ENCODE measurements at regions not wholly inside any gene's neighbourhood (a gene's known extent, or its start where the extent isn't known, plus 50 kb on each side); places are given as distances from the start of the nearest gene placed in this dataset.

DNA sequence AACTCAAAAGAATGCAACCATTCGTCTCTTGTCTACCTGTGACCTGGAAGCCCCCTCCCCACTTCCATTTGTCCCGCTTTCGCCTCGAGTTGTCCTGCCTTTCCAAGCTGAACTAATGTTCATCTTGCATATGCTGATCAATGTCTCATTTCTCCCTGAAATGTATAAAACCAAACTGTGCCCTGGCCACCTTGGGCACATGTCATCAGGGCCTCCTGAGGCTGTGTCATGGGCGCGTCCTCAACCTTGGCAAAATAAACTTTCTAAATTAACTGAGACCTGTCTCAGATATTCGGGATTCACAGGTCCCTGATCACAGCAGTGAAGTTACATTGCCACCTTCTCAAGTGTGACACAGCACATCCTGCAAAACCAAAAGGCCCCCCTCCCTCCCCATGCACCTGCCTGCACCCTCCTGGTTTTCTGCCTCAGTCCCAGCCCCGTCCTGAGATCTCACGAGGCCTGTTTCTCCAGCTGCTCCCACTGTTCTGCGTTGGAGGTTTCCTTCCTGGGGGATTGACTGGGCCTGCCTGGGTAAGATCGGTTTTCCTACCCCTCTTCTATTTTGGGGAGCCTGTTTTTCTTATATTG is 1328.7 kb downstream of the TBC1D22A start:
- TF ChIP-seq, protein P1, sequence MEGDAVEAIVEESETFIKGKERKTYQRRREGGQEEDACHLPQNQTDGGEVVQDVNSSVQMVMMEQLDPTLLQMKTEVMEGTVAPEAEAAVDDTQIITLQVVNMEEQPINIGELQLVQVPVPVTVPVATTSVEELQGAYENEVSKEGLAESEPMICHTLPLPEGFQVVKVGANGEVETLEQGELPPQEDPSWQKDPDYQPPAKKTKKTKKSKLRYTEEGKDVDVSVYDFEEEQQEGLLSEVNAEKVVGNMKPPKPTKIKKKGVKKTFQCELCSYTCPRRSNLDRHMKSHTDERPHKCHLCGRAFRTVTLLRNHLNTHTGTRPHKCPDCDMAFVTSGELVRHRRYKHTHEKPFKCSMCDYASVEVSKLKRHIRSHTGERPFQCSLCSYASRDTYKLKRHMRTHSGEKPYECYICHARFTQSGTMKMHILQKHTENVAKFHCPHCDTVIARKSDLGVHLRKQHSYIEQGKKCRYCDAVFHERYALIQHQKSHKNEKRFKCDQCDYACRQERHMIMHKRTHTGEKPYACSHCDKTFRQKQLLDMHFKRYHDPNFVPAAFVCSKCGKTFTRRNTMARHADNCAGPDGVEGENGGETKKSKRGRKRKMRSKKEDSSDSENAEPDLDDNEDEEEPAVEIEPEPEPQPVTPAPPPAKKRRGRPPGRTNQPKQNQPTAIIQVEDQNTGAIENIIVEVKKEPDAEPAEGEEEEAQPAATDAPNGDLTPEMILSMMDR (IDR thresholded peaks at IDR 0.05): no peak
- TF ChIP-seq POLR2A (IDR thresholded peaks at IDR 0.05) (no peak), EP300 (IDR thresholded peaks at IDR 0.05) (no peak)
